Liver (tissue), 8 donors: ENCODE measurements at regions not wholly inside any gene's neighbourhood (a gene's known extent, or its start where the extent isn't known, plus 50 kb on each side); places are given as distances from the start of the nearest gene placed in this dataset.
A peak's percentile ranks its signal among the peaks of the same experiment; 100 is the strongest.

Experiments used
- DNase-seq: peaks from one replicate; pipeline ENCODE4 v3.0.0-alpha.2; 2017; ENCODE audit warnings: low spot score
- H3K27ac ChIP-seq, 2 donors: one replicate each; pipeline ENCODE4 v1.7.0; 2013; ENCODE audit warnings: inconsistent platforms in 2 of 2, low read length in 2 of 2, control low read depth in 1 of 2, low read depth in 1 of 2, mild to moderate bottlenecking in 1 of 2
- H3K27me3 ChIP-seq, 4 donors: one replicate each; pipeline versions ENCODE4 v1.6.1 to v1.7.0; 2013; ENCODE audit warnings: low read length in 3 of 4, inconsistent platforms in 1 of 4, mild to moderate bottlenecking in 1 of 4, moderate library complexity in 1 of 4; ENCODE audit not compliant: control insufficient read depth in 4 of 4, insufficient read depth in 4 of 4
- H3K36me3 ChIP-seq, 4 donors: one replicate each; pipeline versions ENCODE4 v1.6.1 to v1.7.0; 2013; ENCODE audit warnings: low read length in 3 of 4, mild to moderate bottlenecking in 3 of 4, low read depth in 1 of 4, moderate library complexity in 1 of 4; ENCODE audit not compliant: control insufficient read depth in 4 of 4, insufficient read depth in 3 of 4
- H3K4me1 ChIP-seq, 4 donors: one replicate each; pipeline versions ENCODE4 v1.6.1 to v1.7.0; 2013; ENCODE audit warnings: low read length in 3 of 4, mild to moderate bottlenecking in 3 of 4, moderate library complexity in 1 of 4; ENCODE audit not compliant: control insufficient read depth in 4 of 4, insufficient read depth in 4 of 4
- H3K4me3 ChIP-seq, 3 donors: one replicate each; pipeline versions ENCODE4 v1.6.1 to v1.7.0; 2013; ENCODE audit warnings: low read length in 3 of 3, control low read depth in 1 of 3, low read depth in 1 of 3, mild to moderate bottlenecking in 1 of 3
- H3K9ac ChIP-seq, 2 donors: one replicate each; pipeline ENCODE4 v1.7.0; 2013; ENCODE audit warnings: low read length in 2 of 2, mild to moderate bottlenecking in 2 of 2, moderate library complexity in 2 of 2, control low read depth in 1 of 2, low read depth in 1 of 2
- H3K9me3 ChIP-seq, 4 donors: one replicate each; pipeline versions ENCODE4 v1.6.1 to v1.7.0; 2013; ENCODE audit warnings: low read length in 3 of 4; ENCODE audit not compliant: control insufficient read depth in 4 of 4
- EGR1 ChIP-seq, 2 donors: IDR thresholded peaks; 2 replicates each; pipeline ENCODE4 v1.6.1; 2016 to 2018; ENCODE audit warnings: antibody characterized with exemption in 2 of 2, low read depth in 2 of 2
- FOXA1 ChIP-seq: IDR thresholded peaks from 2 replicates; pipeline ENCODE4 v1.6.1; 2016; ENCODE audit warnings: antibody characterized with exemption
- FOXA2 ChIP-seq: IDR thresholded peaks from 2 replicates; pipeline ENCODE4 v1.6.1; 2016; ENCODE audit warnings: antibody characterized with exemption
- GABPA ChIP-seq, 2 donors: IDR thresholded peaks in 1 of 2; conservative IDR thresholded peaks in 1 of 2; 2 replicates each; pipeline ENCODE4 v1.6.1; 2016; ENCODE audit warnings: antibody characterized with exemption in 2 of 2, mild to moderate bottlenecking in 1 of 2, moderate library complexity in 1 of 2
- HNF4A ChIP-seq, 2 donors: conservative IDR thresholded peaks; 2 replicates each; pipeline ENCODE4 v1.6.1; 2016; ENCODE audit warnings: antibody characterized with exemption in 2 of 2, mild to moderate bottlenecking in 2 of 2
- HNF4G ChIP-seq: IDR thresholded peaks from 2 replicates; pipeline ENCODE4 v1.6.1; 2016; ENCODE audit warnings: antibody characterized with exemption
- JUND ChIP-seq, 2 donors: IDR thresholded peaks; 2 replicates each; pipeline ENCODE4 v1.6.1; 2016; ENCODE audit warnings: antibody characterized with exemption in 2 of 2
- MAX ChIP-seq: IDR thresholded peaks from 2 replicates; pipeline ENCODE4 v1.6.1; 2016; ENCODE audit warnings: antibody characterized with exemption
- NR2F2 ChIP-seq: IDR thresholded peaks from 2 replicates; pipeline ENCODE4 v1.6.1; 2016; ENCODE audit warnings: antibody characterized with exemption
- RAD21 ChIP-seq, 2 donors: IDR thresholded peaks; 2 replicates each; pipeline ENCODE4 v1.6.1; 2016; ENCODE audit warnings: antibody characterized with exemption in 2 of 2, mild to moderate bottlenecking in 2 of 2
- REST ChIP-seq: IDR thresholded peaks from 2 replicates; pipeline ENCODE4 v1.6.1; 2016; ENCODE audit warnings: antibody characterized with exemption, mild to moderate bottlenecking
- RXRA ChIP-seq, 2 donors: IDR thresholded peaks; 2 replicates each; pipeline ENCODE4 v1.6.1; 2017 to 2018; ENCODE audit warnings: antibody characterized with exemption in 2 of 2, mild to moderate bottlenecking in 1 of 2
- SP1 ChIP-seq: IDR thresholded peaks from 2 replicates; pipeline ENCODE4 v1.6.1; 2018; ENCODE audit warnings: antibody characterized with exemption, mild to moderate bottlenecking
- TAF1 ChIP-seq: conservative IDR thresholded peaks from 2 replicates; pipeline ENCODE4 v1.6.1; 2016; ENCODE audit warnings: antibody characterized with exemption, mild to moderate bottlenecking
- YY1 ChIP-seq: IDR thresholded peaks from 2 replicates; pipeline ENCODE4 v1.6.1; 2016; ENCODE audit warnings: antibody characterized with exemption, mild to moderate bottlenecking
- WGBS: extraction: QIAGEN DNeasy Blood & Tissue Kit; methylation state at CpG from one replicate; pipeline ENCODE4 v1.1.7; 2013; 5-methylcytosine and 5-hydroxymethylcytosine counted together
- TF ChIP-seq, protein P1 (sequence below): IDR thresholded peaks from 2 replicates; pipeline ENCODE4 v1.6.1; 2016; ENCODE audit warnings: antibody characterized with exemption
- TF ChIP-seq, protein P2 (sequence below): IDR thresholded peaks from 2 replicates; pipeline ENCODE4 v1.6.1; 2016; ENCODE audit warnings: antibody characterized with exemption
- TF ChIP-seq, protein P3 (sequence below): fragments of 150-350 bp; IDR thresholded peaks from 2 replicates; pipeline ENCODE4 v1.5.1; 2017; ENCODE audit warnings: improper control_type of control experiment, low read depth, low read length; ENCODE audit not compliant: missing input control
- donor health status: healthy.
- donor health status: healthy.
- donor health status: healthy.
- donor health status: healthy.
- donor health status: healthy.

DNA sequence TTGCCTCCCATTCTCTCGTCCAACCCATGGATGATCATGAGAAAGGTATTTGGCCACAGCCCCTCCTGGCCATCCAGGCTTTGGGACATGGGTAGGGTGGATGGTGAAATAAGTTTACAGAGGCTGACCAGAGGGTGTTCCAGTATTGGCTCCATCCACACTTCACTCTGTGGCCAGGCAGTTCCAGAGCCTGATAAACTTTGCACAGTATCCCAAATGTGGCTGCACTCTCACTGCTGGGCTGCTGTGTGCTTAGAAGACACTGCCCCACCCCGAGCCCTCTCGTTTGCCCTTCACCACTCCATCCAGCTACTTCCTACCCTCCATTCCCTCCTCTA, 72.0 kb upstream of the ZMIZ1 start:
- Histone ChIP-seq H3K4me3 (no peak overlapping the region), H3K27me3 (no peaks in the 10 kb centered on the region), H3K4me1 (peaks cover 12 to 28% (median 23%) of the 10 kb centered on the region in 4 donors), H3K27ac (peak overlapping the region in 1 of 2 donors; percentile 71), H3K9ac (no peak overlapping the region), H3K36me3 (no peaks in the 10 kb centered on the region), H3K9me3 (no peaks in the 10 kb centered on the region)
- TF ChIP-seq YY1 (peak; percentile 23), MAX (peak; percentile 30), JUND (IDR thresholded peaks at IDR 0.05) (no peak), RAD21 (IDR thresholded peaks at IDR 0.05) (peak; percentile 7 to 40), TAF1 (no peak), FOXA1 (no peak), EGR1 (IDR thresholded peaks at IDR 0.05; ENCODE audit: low read depth in 2 of 2) (no peak), NR2F2 (no peak), SP1 (no peak), GABPA (IDR thresholded peaks at IDR 0.05 in 1 of 2, conservative IDR thresholded peaks at IDR 0.05 in 1 of 2) (no peak), RXRA (IDR thresholded peaks at IDR 0.05) (peak in 1 of 2 donors; percentile 85), HNF4A (conservative IDR thresholded peaks at IDR 0.05) (peak in 1 of 2 donors; percentile 72), FOXA2 (peak; percentile 33), REST (no peak), HNF4G (no peak)
- TF ChIP-seq, protein P1, sequence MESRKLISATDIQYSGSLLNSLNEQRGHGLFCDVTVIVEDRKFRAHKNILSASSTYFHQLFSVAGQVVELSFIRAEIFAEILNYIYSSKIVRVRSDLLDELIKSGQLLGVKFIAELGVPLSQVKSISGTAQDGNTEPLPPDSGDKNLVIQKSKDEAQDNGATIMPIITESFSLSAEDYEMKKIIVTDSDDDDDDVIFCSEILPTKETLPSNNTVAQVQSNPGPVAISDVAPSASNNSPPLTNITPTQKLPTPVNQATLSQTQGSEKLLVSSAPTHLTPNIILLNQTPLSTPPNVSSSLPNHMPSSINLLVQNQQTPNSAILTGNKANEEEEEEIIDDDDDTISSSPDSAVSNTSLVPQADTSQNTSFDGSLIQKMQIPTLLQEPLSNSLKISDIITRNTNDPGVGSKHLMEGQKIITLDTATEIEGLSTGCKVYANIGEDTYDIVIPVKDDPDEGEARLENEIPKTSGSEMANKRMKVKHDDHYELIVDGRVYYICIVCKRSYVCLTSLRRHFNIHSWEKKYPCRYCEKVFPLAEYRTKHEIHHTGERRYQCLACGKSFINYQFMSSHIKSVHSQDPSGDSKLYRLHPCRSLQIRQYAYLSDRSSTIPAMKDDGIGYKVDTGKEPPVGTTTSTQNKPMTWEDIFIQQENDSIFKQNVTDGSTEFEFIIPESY: no peak
- TF ChIP-seq, protein P2, sequence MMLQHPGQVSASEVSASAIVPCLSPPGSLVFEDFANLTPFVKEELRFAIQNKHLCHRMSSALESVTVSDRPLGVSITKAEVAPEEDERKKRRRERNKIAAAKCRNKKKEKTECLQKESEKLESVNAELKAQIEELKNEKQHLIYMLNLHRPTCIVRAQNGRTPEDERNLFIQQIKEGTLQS: no peak
- TF ChIP-seq, protein P3, sequence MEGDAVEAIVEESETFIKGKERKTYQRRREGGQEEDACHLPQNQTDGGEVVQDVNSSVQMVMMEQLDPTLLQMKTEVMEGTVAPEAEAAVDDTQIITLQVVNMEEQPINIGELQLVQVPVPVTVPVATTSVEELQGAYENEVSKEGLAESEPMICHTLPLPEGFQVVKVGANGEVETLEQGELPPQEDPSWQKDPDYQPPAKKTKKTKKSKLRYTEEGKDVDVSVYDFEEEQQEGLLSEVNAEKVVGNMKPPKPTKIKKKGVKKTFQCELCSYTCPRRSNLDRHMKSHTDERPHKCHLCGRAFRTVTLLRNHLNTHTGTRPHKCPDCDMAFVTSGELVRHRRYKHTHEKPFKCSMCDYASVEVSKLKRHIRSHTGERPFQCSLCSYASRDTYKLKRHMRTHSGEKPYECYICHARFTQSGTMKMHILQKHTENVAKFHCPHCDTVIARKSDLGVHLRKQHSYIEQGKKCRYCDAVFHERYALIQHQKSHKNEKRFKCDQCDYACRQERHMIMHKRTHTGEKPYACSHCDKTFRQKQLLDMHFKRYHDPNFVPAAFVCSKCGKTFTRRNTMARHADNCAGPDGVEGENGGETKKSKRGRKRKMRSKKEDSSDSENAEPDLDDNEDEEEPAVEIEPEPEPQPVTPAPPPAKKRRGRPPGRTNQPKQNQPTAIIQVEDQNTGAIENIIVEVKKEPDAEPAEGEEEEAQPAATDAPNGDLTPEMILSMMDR: no peak
- no peak for DNase-seq
- WGBS: 40% methylated on average over 3 of the region's 3 CpGs
